T-cell (primary cell): ENCODE measurements at regions not wholly inside any gene's neighbourhood (a gene's known extent, or its start where the extent isn't known, plus 50 kb on each side); places are given as distances from the start of the nearest gene placed in this dataset.

Source experiments
- ATAC-seq, 4 experiments: fragments of 200-7000 bp in 3 of 4; fragments of 150-1000 bp in 1 of 4; cut with Tn5 transposase; replicated peaks in 1 of 4; 1 replicate in 3 of 4; 2 replicates in 1 of 4; pipeline ENCODE4 v1.10.0; 2021; ENCODE audit warnings: moderate library complexity in 3 of 4, mild to moderate bottlenecking in 2 of 4, moderate number of reproducible peaks in 1 of 4
- CTCF ChIA-PET, 2 donors: fragments of 300-600 bp; sonication (Branson Sonifier 250); formaldehyde crosslinking; loops; one replicate each; lab custom pipeline; 2022; ENCODE audit warnings: antibody characterized with exemption in 2 of 2; lab: Charles Lee
- POLR2A ChIA-PET, 2 donors: fragments of 300-600 bp; sonication (Branson Sonifier 250); formaldehyde crosslinking; loops; one replicate each; lab custom pipeline; 2022; ENCODE audit warnings: antibody characterized with exemption in 2 of 2; lab: Charles Lee
- DNase-seq, 35 experiments: peaks; one replicate each; pipeline versions ENCODE4 v3.0.0 to v3.0.0-alpha.2; 2013 to 2023
- H3K27ac ChIP-seq: one replicate; pipeline ENCODE4 v1.5.1; 2013; ENCODE audit warnings: low read length
- H3K27me3 ChIP-seq, 2 experiments: replicated peaks in 1 of 2; 1 replicate in 1 of 2; 2 replicates in 1 of 2; pipeline versions ENCODE4 v1.6.1 to v1.7.0; 2013; ENCODE audit warnings: low read length in 1 of 2, mixed read lengths in 1 of 2; ENCODE audit not compliant: control insufficient read depth in 2 of 2, insufficient read depth in 2 of 2; ENCODE audit errors: extremely low read depth in 1 of 2
- H3K36me3 ChIP-seq, 2 donors: 1 replicate in 1 of 2; 2 replicates in 1 of 2; pipeline versions ENCODE4 v1.6.1 to v1.7.0; 2013; ENCODE audit warnings: low read length in 1 of 2; ENCODE audit not compliant: control insufficient read depth in 2 of 2, insufficient read depth in 1 of 2; ENCODE audit errors: extremely low read depth in 1 of 2
- H3K4me1 ChIP-seq, 2 experiments: 1 replicate in 1 of 2; 2 replicates in 1 of 2; pipeline versions ENCODE4 v1.6.1 to v1.7.0; 2013; ENCODE audit warnings: low read length in 2 of 2, mixed read lengths in 1 of 2; ENCODE audit not compliant: insufficient read depth in 2 of 2, control insufficient read depth in 1 of 2; ENCODE audit errors: extremely low read depth in 1 of 2
- H3K4me3 ChIP-seq, 2 donors: 1 replicate in 1 of 2; 2 replicates in 1 of 2; pipeline versions ENCODE4 v1.5.1 to v1.7.0; 2013; ENCODE audit warnings: mild to moderate bottlenecking in 2 of 2, low read length in 1 of 2, moderate library complexity in 1 of 2; ENCODE audit not compliant: control insufficient read depth in 1 of 2; ENCODE audit errors: extremely low read depth in 1 of 2
- H3K9me3 ChIP-seq: 2 replicates; pipeline ENCODE4 v1.7.0; 2013
- H3K27ac Mint-ChIP-seq, 2 donors: one replicate each; pipeline ENCODE4 v1.8.0; 2020 to 2021; ENCODE audit warnings: mild to moderate bottlenecking in 2 of 2, mixed read lengths in 2 of 2
- H3K27me3 Mint-ChIP-seq, 2 donors: one replicate each; pipeline ENCODE4 v1.8.0; 2021 to 2022; ENCODE audit warnings: mixed read lengths in 2 of 2
- H3K36me3 Mint-ChIP-seq: one replicate; pipeline ENCODE4 v1.8.0; 2021; ENCODE audit warnings: mixed read lengths
- H3K4me1 Mint-ChIP-seq, 3 donors: one replicate each; pipeline ENCODE4 v1.8.0; 2020 to 2022; ENCODE audit warnings: mixed read lengths in 3 of 3, mild to moderate bottlenecking in 1 of 3
- H3K4me3 Mint-ChIP-seq, 3 donors: one replicate each; pipeline ENCODE4 v1.8.0; 2020 to 2022; ENCODE audit warnings: mild to moderate bottlenecking in 3 of 3, mixed read lengths in 3 of 3, moderate library complexity in 3 of 3
- H3K9me3 Mint-ChIP-seq, 3 donors: one replicate each; pipeline ENCODE4 v1.8.0; 2020 to 2022; ENCODE audit warnings: mixed read lengths in 3 of 3
- WGBS: methylation state at CpG from one replicate; pipeline ENCODE4 v1.1.5; 2013; ENCODE audit warnings: missing lambda C conversion rate; ENCODE audit not compliant: insufficient coverage; 5-methylcytosine and 5-hydroxymethylcytosine counted together

- H3K4me1 Mint-ChIP-seq: no peaks in the 10 kb centered on the region
- ChIA-PET CTCF (no interaction called here), POLR2A (no interaction called here)
- H3K27ac ChIP-seq: no peak overlapping the region
- H3K4me3 ChIP-seq: no peak overlapping the region
- DNase-seq: no peak
- H3K36me3 Mint-ChIP-seq: no peaks in the 10 kb centered on the region
- H3K9me3 ChIP-seq: no peaks in the 10 kb centered on the region
- no peaks in the 10 kb centered on the region for H3K27me3 Mint-ChIP-seq
- H3K9me3 Mint-ChIP-seq: peaks cover 4 to 29% (median 12%) of the 10 kb centered on the region in 3 donors
- no peaks in the 10 kb centered on the region for H3K4me1 ChIP-seq
- no CpG with 5 or more reads among the region's 1 CpG for WGBS
- H3K27ac Mint-ChIP-seq: no peak overlapping the region
- H3K4me3 Mint-ChIP-seq: no peak overlapping the region
- no peaks in the 10 kb centered on the region for H3K36me3 ChIP-seq
- H3K27me3 ChIP-seq: no peaks in the 10 kb centered on the region
- no peak for ATAC-seq
Observed at GRCh38 chr13:38283346-38283745, 66.3 kb upstream of the UFM1 start.

DNA sequence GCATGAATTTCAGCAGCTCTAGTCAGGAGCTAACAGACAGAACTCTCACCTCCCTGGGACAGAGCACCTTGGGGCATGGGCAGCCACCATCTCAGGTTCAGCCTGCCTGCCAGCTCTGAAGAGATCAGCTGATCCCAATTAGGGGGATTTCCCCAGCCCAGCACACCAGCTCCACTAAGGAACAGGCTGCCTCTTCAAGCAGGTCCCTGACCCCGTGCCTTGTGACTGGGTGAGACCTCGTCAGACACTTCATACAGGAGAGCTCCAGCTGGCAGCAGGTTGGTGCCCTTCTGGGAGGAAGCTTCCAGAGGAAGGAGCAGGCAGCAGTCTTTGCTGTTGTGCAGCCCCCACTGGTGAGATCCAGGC, 84.5 kb upstream of the UFM1 start:
- no peaks in the 10 kb centered on the region for H3K9me3 ChIP-seq
- no peaks in the 10 kb centered on the region for H3K36me3 Mint-ChIP-seq
- 100% methylated on average over 2 of the region's 2 CpGs for WGBS
- no peaks in the 10 kb centered on the region for H3K36me3 ChIP-seq
- ATAC-seq (no peak), DNase-seq (no peak)
- H3K4me3 ChIP-seq: no peak overlapping the region
- ChIA-PET POLR2A (no interaction called here), CTCF (no interaction called here)
- no peak overlapping the region for H3K4me3 Mint-ChIP-seq
- no peak overlapping the region for H3K27ac Mint-ChIP-seq
- peaks cover 17 to 40% (median 24%) of the 10 kb centered on the region in 3 donors for H3K9me3 Mint-ChIP-seq
- H3K27me3 ChIP-seq: no peaks in the 10 kb centered on the region
- H3K27ac ChIP-seq: no peak overlapping the region
- H3K4me1 Mint-ChIP-seq: no peaks in the 10 kb centered on the region
- H3K27me3 Mint-ChIP-seq: no peaks in the 10 kb centered on the region
- H3K4me1 ChIP-seq: no peaks in the 10 kb centered on the region

- ChIA-PET POLR2A (no interaction called here), CTCF (no interaction called here)
- no peak for DNase-seq
- no peaks in the 10 kb centered on the region for H3K36me3 Mint-ChIP-seq
- no peak overlapping the region for H3K4me3 Mint-ChIP-seq
- no peak overlapping the region for H3K27ac Mint-ChIP-seq
- Histone ChIP-seq H3K36me3 (no peaks in the 10 kb centered on the region), H3K4me1 (no peaks in the 10 kb centered on the region), H3K4me3 (no peak overlapping the region), H3K27me3 (no peaks in the 10 kb centered on the region), H3K9me3 (no peaks in the 10 kb centered on the region), H3K27ac (no peak overlapping the region)
- no peaks in the 10 kb centered on the region for H3K4me1 Mint-ChIP-seq
- no peaks in the 10 kb centered on the region for H3K27me3 Mint-ChIP-seq
- H3K9me3 Mint-ChIP-seq: peaks cover 13 to 36% (median 22%) of the 10 kb centered on the region in 3 donors
- WGBS: 91% methylated on average over 7 of the region's 9 CpGs
- no peak for ATAC-seq
Observed at GRCh38 chr13:38264363-38265131, 85.1 kb upstream of the UFM1 start.

DNA sequence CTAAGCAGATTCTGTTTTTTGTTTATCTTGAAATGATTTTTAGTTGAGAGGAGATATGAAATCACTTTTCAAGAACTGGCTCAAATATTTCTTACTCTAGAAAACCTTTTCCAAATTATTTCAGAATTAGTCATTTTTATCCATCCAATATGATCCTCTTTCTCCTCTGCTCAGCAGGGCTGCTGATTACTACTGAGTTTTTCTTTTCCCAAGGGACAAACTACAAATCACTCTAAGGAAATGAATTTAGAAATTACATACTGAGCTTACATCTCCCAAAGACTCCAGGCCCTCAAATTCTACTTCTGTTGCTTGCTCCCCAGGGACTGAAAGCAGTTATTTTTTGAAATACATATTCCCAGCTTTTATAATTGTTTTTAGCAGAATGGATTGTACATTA, 87.4 kb upstream of the UFM1 start:
- Mint-ChIP-seq H3K36me3 (no peaks in the 10 kb centered on the region), H3K4me1 (no peaks in the 10 kb centered on the region), H3K27ac (no peak overlapping the region), H3K9me3 (peaks cover 8 to 14% (median 13%) of the 10 kb centered on the region in 3 donors), H3K27me3 (no peaks in the 10 kb centered on the region), H3K4me3 (no peak overlapping the region)
- H3K4me1 ChIP-seq: no peaks in the 10 kb centered on the region
- no peaks in the 10 kb centered on the region for H3K27me3 ChIP-seq
- H3K4me3 ChIP-seq: no peak overlapping the region
- ChIA-PET POLR2A (no interaction called here), CTCF (no interaction called here)
- DNase-seq (no peak), ATAC-seq (no peak)
- no peaks in the 10 kb centered on the region for H3K9me3 ChIP-seq
- H3K36me3 ChIP-seq: no peaks in the 10 kb centered on the region
- H3K27ac ChIP-seq: no peak overlapping the region

GRCh38 chr13:38255600-38255999, 94.1 kb upstream of the UFM1 start:
- no peak overlapping the region for H3K27ac Mint-ChIP-seq
- H3K9me3 Mint-ChIP-seq: peaks cover 0 to 3% (median 0%) of the 10 kb centered on the region in 3 donors
- H3K36me3 ChIP-seq: no peaks in the 10 kb centered on the region
- H3K27me3 ChIP-seq: no peaks in the 10 kb centered on the region
- H3K4me1 Mint-ChIP-seq: no peaks in the 10 kb centered on the region
- H3K4me3 Mint-ChIP-seq: no peak overlapping the region
- no peak for DNase-seq
- no peaks in the 10 kb centered on the region for H3K4me1 ChIP-seq
- H3K9me3 ChIP-seq: no peaks in the 10 kb centered on the region
- no peaks in the 10 kb centered on the region for H3K36me3 Mint-ChIP-seq
- no peak for ATAC-seq
- no peak overlapping the region for H3K4me3 ChIP-seq
- POLR2A ChIA-PET: no interaction called here
- H3K27me3 Mint-ChIP-seq: no peaks in the 10 kb centered on the region
- CTCF ChIA-PET: no interaction called here
- H3K27ac ChIP-seq: no peak overlapping the region

DNA sequence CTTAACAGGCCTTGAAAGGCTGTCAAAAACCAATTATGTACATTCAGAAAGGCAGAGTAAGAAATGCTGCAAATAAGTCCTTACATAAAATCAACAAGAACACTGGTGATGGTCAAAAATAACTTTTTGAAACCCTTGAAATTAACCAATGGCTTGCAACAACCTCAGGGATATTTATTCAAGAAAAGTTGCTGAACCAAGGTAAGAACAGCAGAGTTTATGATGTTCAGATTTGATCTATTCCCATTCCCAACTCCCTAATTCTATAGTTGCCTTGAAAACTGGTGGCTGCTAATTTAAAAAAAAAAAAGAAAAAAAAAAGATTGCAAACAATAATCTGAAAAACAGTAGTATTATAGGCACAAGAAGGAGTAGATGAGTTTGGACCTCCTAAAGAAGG, 109.8 kb upstream of the UFM1 start:
- no peaks in the 10 kb centered on the region for H3K4me1 Mint-ChIP-seq
- Histone ChIP-seq H3K9me3 (no peaks in the 10 kb centered on the region), H3K27ac (no peak overlapping the region), H3K4me1 (no peaks in the 10 kb centered on the region), H3K4me3 (no peak overlapping the region), H3K27me3 (no peaks in the 10 kb centered on the region), H3K36me3 (no peaks in the 10 kb centered on the region)
- no peak overlapping the region for H3K27ac Mint-ChIP-seq
- ATAC-seq (no peak), DNase-seq (no peak)
- no peaks in the 10 kb centered on the region for H3K27me3 Mint-ChIP-seq
- no peaks in the 10 kb centered on the region for H3K36me3 Mint-ChIP-seq
- POLR2A ChIA-PET: no interaction called here
- peaks cover 0 to 17% (median 4%) of the 10 kb centered on the region in 3 donors for H3K9me3 Mint-ChIP-seq
- no peak overlapping the region for H3K4me3 Mint-ChIP-seq
- CTCF ChIA-PET: interaction anchor here in 1 of 2 donors (0.7 kb wide), 1 partner anchor 22 kb away, joined by 4 read pairs; no protein-coding TSS in a partner anchor

- Histone ChIP-seq H3K4me1 (no peaks in the 10 kb centered on the region), H3K36me3 (no peaks in the 10 kb centered on the region), H3K27ac (no peak overlapping the region), H3K27me3 (no peaks in the 10 kb centered on the region), H3K9me3 (no peaks in the 10 kb centered on the region), H3K4me3 (no peak overlapping the region)
- Mint-ChIP-seq H3K27me3 (peaks cover 0 to 3% of the 10 kb centered on the region in 2 donors), H3K4me1 (no peaks in the 10 kb centered on the region), H3K36me3 (no peaks in the 10 kb centered on the region), H3K4me3 (no peak overlapping the region), H3K27ac (no peak overlapping the region), H3K9me3 (peaks cover 2 to 17% (median 17%) of the 10 kb centered on the region in 3 donors)
- no peak for DNase-seq
- no peak for ATAC-seq
- POLR2A ChIA-PET: no interaction called here
- no CpG with 5 or more reads among the region's 2 CpGs for WGBS
- CTCF ChIA-PET: no interaction called here
Observed at GRCh38 chr13:38228322-38228721, 121.3 kb upstream of the UFM1 start.
